ENCODE measurements at regions not wholly inside any gene's neighbourhood (a gene's known extent, or its start where the extent isn't known, plus 50 kb on each side); places are given as distances from the start of the nearest gene placed in this dataset.

DNA sequence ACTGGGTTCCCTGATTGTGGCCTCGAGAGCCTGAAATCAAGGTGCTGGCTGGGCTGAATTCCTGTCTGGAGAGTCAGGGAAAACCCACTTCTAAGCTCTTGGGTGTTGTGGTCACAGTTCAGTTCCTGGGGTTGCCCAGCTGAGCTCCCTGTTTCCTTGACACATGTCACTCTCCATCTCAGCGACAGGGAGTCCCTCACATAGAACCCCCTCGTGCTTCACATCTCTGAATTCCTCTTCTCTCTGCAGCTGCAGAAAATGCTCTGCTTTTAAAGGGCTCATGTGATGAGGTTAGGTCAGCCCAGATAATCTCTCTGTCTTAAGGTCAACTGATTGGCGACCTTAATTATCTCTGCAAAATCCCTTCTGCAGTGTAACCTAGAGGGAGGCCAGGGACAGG is 53.5 kb upstream of the NFIL3 start:
- no peak for TF ChIP-seq YY1 (IDR thresholded peaks at IDR 0.05; ENCODE audit: low read depth)

DNA sequence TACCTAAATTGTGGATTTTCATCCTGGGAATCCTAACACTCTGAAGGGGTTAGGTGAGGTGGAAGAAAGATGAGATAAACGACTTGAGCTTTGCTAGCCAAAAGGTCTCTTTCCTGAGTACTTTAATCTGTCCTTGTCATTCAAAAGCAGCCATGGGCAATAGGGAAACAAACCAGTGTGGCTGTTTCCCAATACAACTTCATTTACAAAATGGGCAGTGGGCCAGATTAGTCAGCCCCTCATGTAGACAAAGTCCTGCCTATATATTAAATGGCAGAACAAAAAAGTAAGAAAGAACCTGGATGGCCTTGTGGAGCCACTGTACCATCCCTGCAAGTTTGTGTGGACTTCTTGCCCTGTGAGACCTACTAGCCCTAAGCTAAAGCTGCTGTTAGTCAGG is 51.0 kb upstream of the NFIL3 start:
- TF ChIP-seq, protein P1, sequence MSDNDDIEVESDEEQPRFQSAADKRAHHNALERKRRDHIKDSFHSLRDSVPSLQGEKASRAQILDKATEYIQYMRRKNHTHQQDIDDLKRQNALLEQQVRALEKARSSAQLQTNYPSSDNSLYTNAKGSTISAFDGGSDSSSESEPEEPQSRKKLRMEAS (IDR thresholded peaks at IDR 0.05), result no peak
- no peak for TF ChIP-seq TAF1 (IDR thresholded peaks at IDR 0.05; ENCODE audit: low read depth)
- no peak for TF ChIP-seq EGR1 (IDR thresholded peaks at IDR 0.05)
- TF ChIP-seq ZBTB7A (IDR thresholded peaks at IDR 0.05; ENCODE audit: low read depth), result no peak
- TF ChIP-seq, protein P2, sequence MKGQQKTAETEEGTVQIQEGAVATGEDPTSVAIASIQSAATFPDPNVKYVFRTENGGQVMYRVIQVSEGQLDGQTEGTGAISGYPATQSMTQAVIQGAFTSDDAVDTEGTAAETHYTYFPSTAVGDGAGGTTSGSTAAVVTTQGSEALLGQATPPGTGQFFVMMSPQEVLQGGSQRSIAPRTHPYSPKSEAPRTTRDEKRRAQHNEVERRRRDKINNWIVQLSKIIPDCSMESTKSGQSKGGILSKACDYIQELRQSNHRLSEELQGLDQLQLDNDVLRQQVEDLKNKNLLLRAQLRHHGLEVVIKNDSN (IDR thresholded peaks at IDR 0.05), result no peak
- TF ChIP-seq NFIC (IDR thresholded peaks at IDR 0.05), result no peak
- TF ChIP-seq FOXM1 (IDR thresholded peaks at IDR 0.05; ENCODE audit: borderline replicate concordance, low read depth), result no peak
- no peak for TF ChIP-seq YY1 (IDR thresholded peaks at IDR 0.05; ENCODE audit: low read depth)
- no peak for TF ChIP-seq TCF12 (IDR thresholded peaks at IDR 0.05; ENCODE audit: low read depth)
- TF ChIP-seq EP300 (IDR thresholded peaks at IDR 0.05; ENCODE audit: borderline replicate concordance), result no peak
- no peak for TF ChIP-seq CREB1 (IDR thresholded peaks at IDR 0.05; ENCODE audit: low read depth)
- TF ChIP-seq CEBPB (IDR thresholded peaks at IDR 0.05), result no peak
- TF ChIP-seq RAD21 (IDR thresholded peaks at IDR 0.05; ENCODE audit: low read depth), result no peak
- TF ChIP-seq, protein P3, sequence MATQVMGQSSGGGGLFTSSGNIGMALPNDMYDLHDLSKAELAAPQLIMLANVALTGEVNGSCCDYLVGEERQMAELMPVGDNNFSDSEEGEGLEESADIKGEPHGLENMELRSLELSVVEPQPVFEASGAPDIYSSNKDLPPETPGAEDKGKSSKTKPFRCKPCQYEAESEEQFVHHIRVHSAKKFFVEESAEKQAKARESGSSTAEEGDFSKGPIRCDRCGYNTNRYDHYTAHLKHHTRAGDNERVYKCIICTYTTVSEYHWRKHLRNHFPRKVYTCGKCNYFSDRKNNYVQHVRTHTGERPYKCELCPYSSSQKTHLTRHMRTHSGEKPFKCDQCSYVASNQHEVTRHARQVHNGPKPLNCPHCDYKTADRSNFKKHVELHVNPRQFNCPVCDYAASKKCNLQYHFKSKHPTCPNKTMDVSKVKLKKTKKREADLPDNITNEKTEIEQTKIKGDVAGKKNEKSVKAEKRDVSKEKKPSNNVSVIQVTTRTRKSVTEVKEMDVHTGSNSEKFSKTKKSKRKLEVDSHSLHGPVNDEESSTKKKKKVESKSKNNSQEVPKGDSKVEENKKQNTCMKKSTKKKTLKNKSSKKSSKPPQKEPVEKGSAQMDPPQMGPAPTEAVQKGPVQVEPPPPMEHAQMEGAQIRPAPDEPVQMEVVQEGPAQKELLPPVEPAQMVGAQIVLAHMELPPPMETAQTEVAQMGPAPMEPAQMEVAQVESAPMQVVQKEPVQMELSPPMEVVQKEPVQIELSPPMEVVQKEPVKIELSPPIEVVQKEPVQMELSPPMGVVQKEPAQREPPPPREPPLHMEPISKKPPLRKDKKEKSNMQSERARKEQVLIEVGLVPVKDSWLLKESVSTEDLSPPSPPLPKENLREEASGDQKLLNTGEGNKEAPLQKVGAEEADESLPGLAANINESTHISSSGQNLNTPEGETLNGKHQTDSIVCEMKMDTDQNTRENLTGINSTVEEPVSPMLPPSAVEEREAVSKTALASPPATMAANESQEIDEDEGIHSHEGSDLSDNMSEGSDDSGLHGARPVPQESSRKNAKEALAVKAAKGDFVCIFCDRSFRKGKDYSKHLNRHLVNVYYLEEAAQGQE (IDR thresholded peaks at IDR 0.05; ENCODE audit: low read depth), result no peak
